ENCODE measurements at regions not wholly inside any gene's neighbourhood (a gene's known extent, or its start where the extent isn't known, plus 50 kb on each side); places are given as distances from the start of the nearest gene placed in this dataset.
"Not testable (repeated sequence)": the region's sequence is repeated elsewhere in the genome, so short reads cannot be mapped to it uniquely, and the experiment has no call there.

GRCh38 chr6:21710216-21710615 is 116.7 kb downstream of the SOX4 start:
- no peak for DNase-seq

DNA sequence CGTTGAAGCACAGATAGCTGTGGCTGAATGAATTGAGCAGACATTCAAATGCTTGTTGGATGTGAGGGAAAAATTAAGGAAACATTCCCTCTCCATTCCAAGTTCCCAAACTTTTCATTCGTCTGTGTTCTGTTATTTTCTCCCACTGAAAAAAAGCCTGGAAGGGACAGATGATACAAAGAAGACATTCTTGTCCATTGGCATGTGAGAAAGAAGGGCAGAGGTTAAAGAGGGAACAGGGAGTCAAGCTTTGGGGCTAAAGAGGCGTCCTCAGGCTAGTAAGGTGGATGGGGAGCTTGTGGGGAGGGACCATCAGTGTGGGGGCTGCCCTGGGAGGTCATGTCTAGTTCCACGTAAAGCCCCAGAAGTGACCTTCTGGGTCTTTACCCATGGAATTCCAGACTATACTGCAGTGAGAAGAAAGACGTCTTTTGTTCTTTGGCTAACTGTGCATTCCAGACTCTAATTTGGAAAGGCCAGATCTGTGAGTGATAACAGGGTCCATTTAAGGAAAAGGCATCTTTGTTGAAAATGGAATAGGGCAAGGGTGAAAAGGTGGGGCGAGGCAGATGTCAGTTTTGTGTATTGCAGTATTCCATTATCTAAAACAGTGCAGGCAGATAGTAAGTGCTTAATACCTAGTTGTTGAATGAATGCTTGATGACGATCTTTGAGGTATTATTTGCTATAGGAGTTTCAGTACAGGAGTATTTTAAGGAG is 117.5 kb downstream of the SOX4 start:
- DNase-seq = no peak

DNA sequence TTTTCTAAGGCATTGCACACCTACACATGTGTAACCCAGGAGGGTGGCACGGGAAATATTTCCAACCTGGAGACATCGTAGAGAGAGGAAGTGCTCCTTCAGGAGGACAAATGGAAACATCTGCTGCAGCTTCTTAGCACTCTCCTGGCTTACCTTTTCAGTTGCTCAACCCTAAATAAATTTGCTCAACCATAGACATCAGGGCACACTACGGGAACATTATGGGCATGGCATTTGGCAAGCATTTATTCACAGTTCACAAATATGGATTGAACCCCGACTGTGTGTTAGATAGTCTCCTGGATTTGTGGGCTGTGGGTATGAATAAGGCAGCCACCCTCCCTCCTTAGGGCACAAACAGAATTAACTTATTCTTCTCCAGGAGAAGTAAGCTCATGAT is 118.7 kb downstream of the SOX4 start:
- no peak for DNase-seq

DNA sequence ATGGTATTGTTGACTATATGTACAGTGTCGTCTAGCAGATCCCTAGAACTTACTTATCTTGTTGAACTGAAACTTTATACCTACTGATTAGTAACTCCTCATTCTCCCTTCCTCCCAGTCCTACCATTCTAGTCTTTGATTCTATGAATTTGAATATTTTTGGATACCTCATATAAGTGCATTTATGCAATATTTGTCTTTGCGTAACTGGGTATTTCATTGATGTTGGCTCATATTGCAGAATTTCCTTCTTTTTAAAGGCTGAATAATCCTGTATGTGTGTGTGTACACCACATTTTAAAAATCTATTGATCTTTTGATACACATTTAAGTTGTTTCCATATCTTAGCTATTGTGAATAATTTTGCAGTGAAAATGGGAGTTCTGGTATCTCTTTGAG is 119.9 kb downstream of the SOX4 start:
- no peak for DNase-seq

DNA sequence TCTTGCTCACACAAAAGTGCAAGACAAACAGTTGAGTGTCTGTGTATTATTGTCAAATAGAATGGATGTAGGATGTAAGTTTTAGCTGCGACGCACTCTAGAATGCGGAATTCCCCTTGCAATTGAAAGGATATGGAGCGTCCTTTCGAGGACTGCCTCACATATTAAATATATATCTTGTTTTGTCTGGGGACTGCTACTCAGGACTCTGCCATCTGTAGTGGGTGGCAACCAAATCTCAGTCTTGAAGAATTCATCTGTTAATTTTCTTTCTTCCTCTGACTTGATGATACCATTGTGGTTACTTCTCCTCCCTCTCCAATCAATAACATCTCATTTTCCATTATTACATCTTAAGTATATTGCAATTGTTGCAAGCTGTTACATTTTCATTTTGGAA is 121.6 kb downstream of the SOX4 start:
- DNase-seq = no peak

- no peak for DNase-seq
Observed at GRCh38 chr6:21722510-21722909, 129.0 kb downstream of the SOX4 start.

GRCh38 chr6:21726676-21727075 is 133.1 kb downstream of the SOX4 start:
- DNase-seq = no peak

GRCh38 chr6:21728141-21728540 is 134.6 kb downstream of the SOX4 start:
- no peak for DNase-seq

- DNase-seq = no peak
Observed at GRCh38 chr6:21729431-21729830, 135.9 kb downstream of the SOX4 start.

GRCh38 chr6:21730533-21730932 is 137.0 kb downstream of the SOX4 start:
- no peak for DNase-seq

DNA sequence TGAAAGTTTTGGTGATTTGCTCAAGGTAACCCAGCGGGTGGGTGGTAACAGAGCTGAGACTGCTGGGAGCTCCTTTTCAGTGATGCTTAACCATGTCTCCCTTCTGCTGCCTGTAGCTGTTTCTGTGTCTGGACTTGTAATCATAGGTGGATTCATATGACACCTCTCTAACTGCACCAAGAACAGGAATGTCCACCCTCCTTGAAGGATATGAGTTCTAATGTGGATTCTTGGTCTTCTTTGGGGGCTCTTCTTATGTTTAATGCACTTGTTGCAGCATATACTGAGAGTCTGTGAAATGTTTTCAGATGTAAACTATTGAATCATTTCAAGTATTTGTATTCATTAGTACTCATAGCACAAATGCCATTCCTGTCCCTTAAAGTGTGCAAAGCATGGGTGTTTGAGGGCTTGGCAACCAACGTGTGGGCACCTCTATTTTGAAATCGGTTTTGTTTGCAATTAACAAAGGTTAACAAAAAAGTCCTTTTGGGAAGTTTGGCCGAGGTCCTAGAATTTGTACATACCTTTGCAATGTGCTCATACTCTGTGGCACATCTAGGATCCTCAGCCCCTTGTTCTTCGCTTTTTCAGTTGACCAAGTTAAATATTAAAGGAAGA is 138.0 kb downstream of the SOX4 start:
- DNase-seq = no peak

DNA sequence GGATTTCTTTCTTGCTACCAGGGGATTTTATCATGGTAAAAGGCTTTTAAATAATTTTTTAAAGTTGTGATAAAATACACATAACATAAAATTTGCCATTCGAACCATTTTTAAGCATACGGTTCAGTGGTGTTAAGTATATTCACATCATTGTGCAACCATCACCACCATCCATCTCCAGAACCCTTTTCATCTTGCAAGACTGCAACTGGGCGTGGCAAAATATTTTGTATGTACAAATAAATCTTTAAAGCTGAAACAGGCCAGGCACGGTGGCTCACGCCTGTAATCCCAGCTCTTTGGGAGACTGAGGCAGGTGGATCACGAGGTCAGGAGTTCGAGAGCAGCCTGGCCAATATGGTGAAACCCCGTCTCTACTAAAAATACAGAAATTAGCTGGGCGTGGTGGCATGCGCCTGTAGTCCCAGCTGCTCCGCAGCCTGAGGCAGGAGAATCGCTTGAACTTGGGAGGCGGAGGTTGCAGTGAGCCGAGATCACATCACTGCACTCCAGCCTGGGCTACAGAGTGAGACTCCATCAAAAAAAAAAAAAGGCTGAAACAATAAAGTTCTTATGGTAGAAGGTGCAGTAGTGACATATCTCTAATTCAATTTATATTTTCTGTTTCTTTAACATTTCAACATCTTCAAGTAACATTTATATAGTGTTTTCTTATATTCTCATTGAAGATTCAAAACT is 138.6 kb downstream of the SOX4 start:
- DNase-seq = not testable (repeated sequence)

DNA sequence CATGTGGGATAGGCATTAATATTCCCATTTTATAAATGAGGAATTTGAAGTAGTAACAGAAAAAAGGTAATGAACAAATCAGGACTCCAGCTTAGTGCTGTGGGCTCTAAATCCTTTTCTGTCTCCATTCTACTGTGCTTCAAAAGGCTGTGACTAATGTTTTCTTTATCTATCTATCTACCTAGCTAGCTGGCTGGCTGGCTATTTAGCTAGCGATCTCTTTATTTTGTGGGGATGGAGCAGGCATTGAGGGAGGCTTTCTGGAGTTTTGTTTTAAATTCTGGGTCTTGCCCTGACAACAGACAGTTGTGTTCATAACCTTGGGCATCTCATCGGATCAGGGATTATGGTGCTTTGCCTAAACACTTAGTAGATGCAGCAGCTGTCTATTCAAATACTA is 139.2 kb downstream of the SOX4 start:
- no peak for DNase-seq

- DNase-seq = no peak
Observed at GRCh38 chr6:21733311-21733710, 139.8 kb downstream of the SOX4 start.

- no peak for DNase-seq
Observed at GRCh38 chr6:21734204-21734603, 140.7 kb downstream of the SOX4 start.

DNA sequence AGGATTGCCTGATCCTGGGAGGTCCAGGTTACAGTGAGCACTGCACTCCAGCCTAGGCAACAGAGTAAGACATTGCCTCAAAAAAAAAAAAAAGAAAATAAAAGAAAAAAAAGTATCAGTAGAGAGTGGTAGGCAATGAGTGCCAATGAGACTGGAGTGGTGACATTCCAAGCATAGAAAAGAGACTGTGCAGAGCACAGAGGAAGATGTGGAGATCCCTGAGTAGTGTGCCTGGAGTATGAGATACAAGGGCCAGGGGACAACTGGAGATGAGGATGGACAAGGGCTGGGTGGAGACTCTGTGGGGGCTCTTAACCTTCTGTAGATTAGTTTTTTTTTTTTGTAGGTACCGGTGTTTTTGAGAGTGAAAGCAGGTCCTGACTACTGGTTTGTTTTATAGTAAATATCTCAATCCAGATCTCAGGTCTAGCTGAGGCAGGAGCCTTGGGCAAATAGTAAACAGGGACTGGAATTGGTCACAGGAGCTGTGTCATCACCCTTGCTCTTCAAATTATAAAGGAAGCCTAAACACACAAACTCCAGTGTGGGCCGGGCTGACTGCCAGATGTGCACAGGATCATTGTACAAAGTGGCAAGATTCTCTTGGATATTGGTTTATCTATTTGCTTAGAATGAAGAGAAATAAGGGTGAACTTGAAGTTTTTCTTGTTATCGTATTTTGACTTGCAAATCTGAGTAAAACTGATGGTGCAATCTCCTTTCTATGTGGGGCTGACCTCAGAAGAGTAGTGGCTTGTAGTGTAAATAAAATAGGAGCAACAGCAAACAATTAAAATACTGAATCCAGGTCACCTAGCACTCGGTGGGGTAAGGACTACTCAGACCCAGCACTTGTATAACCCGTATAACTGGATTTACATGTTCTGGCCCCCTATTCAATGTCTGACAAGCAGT is 144.9 kb downstream of the SOX4 start:
- no peak for DNase-seq

DNA sequence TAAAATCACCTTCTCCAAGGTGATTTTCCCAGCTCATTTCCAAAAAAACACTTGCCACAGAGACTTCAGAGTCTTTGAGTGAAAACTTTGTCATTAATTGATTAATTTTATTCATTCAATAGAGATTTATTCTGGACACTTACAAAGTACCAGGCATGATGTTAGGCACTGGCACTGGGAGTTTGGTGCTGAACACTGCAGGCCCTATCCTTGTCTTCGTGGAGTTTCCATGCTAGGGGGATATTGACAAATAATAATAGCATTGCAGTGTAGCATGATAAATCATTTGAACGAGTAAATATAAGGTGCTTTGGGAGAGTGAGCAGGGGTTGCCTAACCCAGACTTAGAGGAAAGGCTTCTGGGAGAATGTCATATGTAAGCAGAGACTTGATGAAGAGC is 145.7 kb downstream of the SOX4 start:
- no peak for DNase-seq

- no peak for DNase-seq
Observed at GRCh38 chr6:21739838-21740237, 146.3 kb downstream of the SOX4 start.

DNA sequence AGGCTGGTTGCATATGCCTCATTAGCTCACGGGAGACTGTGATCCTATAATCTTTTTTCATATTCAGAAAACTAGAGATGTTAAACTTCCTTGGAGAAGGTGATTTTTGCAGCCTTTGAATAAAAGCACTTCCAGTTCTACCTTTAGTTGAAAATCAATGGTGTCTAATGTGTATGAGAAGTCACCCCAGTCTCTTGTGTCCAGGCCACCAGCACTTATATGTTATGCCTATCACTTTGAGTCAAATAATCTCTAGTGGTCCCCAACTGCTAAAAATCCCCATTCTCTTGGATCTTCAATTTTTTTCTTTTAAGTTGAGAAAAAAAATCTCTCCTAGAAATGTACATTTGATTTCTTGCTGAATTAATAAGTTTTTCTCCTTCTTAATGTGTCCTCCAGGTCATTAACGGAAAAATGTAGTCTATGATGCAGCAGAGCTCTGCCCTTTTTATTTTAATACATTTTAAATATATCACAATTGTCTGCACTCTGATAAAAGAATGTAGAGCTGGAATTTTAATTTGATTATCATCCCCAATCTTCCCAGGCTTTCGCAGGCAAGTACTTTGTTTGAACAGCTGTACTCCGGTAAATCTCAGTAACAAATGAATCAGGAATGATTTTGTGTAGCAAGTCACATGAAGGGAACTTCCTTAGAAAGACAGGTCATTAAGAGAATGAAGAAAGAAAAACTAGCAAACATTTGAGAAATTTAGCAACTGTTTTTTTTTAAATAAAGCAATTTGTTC is 147.0 kb downstream of the SOX4 start:
- DNase-seq = no peak

DNA sequence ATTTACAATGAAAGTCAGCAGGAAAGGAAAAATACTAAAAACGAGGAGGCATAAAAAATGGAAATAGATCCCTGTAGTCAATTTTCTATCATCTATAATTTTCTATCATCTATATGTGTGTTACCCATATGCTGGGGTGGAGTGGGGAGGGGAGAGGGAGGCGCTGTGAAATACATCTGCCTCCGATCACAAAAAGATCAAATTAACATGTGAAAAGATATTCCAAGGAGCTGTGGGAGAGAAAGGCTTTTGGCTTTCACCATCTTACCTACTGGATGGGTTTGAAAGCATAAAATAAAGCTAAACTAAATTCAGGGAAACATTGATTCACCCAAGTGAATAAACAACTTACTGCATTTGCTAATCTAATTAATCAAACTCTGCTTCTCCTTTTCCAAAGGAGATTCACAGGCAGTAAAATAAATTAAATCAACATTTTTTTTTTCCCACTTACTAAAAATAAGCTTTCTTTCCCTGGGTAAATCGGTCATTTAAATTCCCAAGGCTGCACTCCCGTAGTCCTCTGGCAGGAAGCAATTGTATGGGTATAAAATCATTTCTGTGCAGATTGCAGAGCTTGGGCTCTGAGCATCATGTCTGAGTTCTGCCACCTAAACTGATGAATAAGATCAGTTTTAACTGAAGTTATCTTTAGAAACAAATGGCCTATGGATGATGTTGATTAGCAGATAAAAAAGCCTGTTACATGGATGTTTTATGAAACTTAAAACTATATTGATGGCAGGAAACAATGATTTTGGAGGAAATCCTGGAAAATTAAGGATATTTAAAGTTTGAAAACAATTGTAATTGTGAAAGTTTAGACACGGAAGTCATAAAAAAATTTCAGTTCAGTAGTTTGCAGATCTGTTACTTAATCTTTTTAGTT is 147.9 kb downstream of the SOX4 start:
- DNase-seq = no peak

- no peak for DNase-seq
Observed at GRCh38 chr6:21742238-21742660, 148.7 kb downstream of the SOX4 start.

All from occipital lobe (tissue), 1 donor.